H1 (cell line): ENCODE measurements at regions not wholly inside any gene's neighbourhood (a gene's known extent, or its start where the extent isn't known, plus 50 kb on each side); places are given as distances from the start of the nearest gene placed in this dataset.

Experiments used
- CTCF ChIA-PET: fragments of 300-600 bp; sonication (Branson Sonifier 250); formaldehyde crosslinking; loops from one replicate; lab custom pipeline; 2021; ENCODE audit not compliant: partially characterized antibody; lab: Charles Lee
- POLR2A ChIA-PET: fragments of 300-600 bp; sonication (Branson Sonifier 250); formaldehyde crosslinking; loops from one replicate; lab custom pipeline; 2021; ENCODE audit warnings: inconsistent platforms; ENCODE audit not compliant: partially characterized antibody; lab: Charles Lee
- DNase-seq, 2 experiments: peaks; one replicate each; pipeline versions ENCODE4 v3.0.0 to v3.0.0-alpha.2; 2010 to 2022; ENCODE audit warnings: low spot score in 2 of 2, low read depth in 1 of 2, mixed read lengths in 1 of 2
- FAIRE-seq: peaks from 2 replicates; lab custom pipeline; 2011; peaks lifted over from hg19 to GRCh38; lab: Jason Lieb, UNC
- H2AFZ ChIP-seq: 2 replicates; pipeline ENCODE4 v1.8.1; 2012; ENCODE audit warnings: low read length, inconsistent platforms
- H2AK5ac ChIP-seq: 2 replicates; pipeline ENCODE4 v1.6.1; 2013; ENCODE audit warnings: low read depth, low read length
- H2BK120ac ChIP-seq: replicated peaks from 2 replicates; pipeline ENCODE3; 2013; ENCODE audit warnings: low read depth, low read length, inconsistent platforms
- H2BK12ac ChIP-seq: 2 replicates; pipeline ENCODE4 v1.6.1; 2013; ENCODE audit warnings: low read depth, low read length
- H2BK15ac ChIP-seq: 2 replicates; pipeline ENCODE4 v1.6.1; 2013; ENCODE audit warnings: low read length
- H2BK20ac ChIP-seq: 2 replicates; pipeline ENCODE4 v1.6.1; 2013; ENCODE audit warnings: low read length
- H2BK5ac ChIP-seq: 2 replicates; pipeline ENCODE4 v1.6.1; 2013; ENCODE audit warnings: low read depth, low read length
- H3K14ac ChIP-seq: 2 replicates; pipeline ENCODE4 v1.6.1; 2013; ENCODE audit warnings: inconsistent platforms; ENCODE audit not compliant: insufficient read length
- H3K18ac ChIP-seq: 2 replicates; pipeline ENCODE4 v1.6.1; 2013; ENCODE audit warnings: low read length; ENCODE audit errors: extremely low read depth
- H3K23ac ChIP-seq: 2 replicates; pipeline ENCODE4 v1.6.1; 2013; ENCODE audit warnings: inconsistent platforms; ENCODE audit not compliant: insufficient read length
- H3K23me2 ChIP-seq: 2 replicates; pipeline ENCODE4 v1.6.1; 2013; ENCODE audit warnings: low read depth, low read length
- H3K27ac ChIP-seq: 2 replicates; pipeline ENCODE4 v1.6.1; 2011; ENCODE audit warnings: low read depth, low read length, inconsistent platforms
- H3K27me3 ChIP-seq, 4 experiments: replicated peaks in 1 of 4; 1 replicate in 1 of 4; 2 replicates in 3 of 4; pipeline versions ENCODE4 v1.6.1 to v1.8.1; 2011 to 2013; ENCODE audit warnings: low read length in 3 of 4, mild to moderate bottlenecking in 3 of 4, inconsistent platforms in 2 of 4, mixed read lengths in 2 of 4, moderate library complexity in 1 of 4; ENCODE audit not compliant: control insufficient read depth in 3 of 4, insufficient read depth in 3 of 4; ENCODE audit errors: extremely low read depth in 1 of 4
- H3K36me3 ChIP-seq, 4 experiments: 2 replicates each; pipeline versions ENCODE4 v1.6.1 to v1.8.1; 2011 to 2013; ENCODE audit warnings: mild to moderate bottlenecking in 4 of 4, low read length in 3 of 4, moderate library complexity in 2 of 4, control low read depth in 1 of 4, inconsistent platforms in 1 of 4; ENCODE audit not compliant: insufficient read depth in 4 of 4, control insufficient read depth in 2 of 4
- H3K4ac ChIP-seq: replicated peaks from 2 replicates; pipeline ENCODE3; 2013; ENCODE audit warnings: low read length, low read depth, mixed read lengths, inconsistent platforms; ENCODE audit not compliant: insufficient read length
- H3K4me1 ChIP-seq, 4 experiments: replicated peaks in 1 of 4; 1 replicate in 1 of 4; 2 replicates in 3 of 4; pipeline versions ENCODE4 v1.6.1 to v1.8.1; 2011 to 2013; ENCODE audit warnings: low read length in 3 of 4, inconsistent platforms in 2 of 4, mixed read lengths in 1 of 4; ENCODE audit not compliant: insufficient read depth in 4 of 4, control insufficient read depth in 3 of 4
- H3K4me2 ChIP-seq, 2 experiments: 2 replicates each; pipeline versions ENCODE4 v1.6.1 to v1.8.1; 2011 to 2013; ENCODE audit warnings: low read depth in 2 of 2, low read length in 2 of 2, control low read depth in 1 of 2, inconsistent platforms in 1 of 2, mild to moderate bottlenecking in 1 of 2; ENCODE audit not compliant: insufficient read depth in 1 of 2
- H3K4me3 ChIP-seq, 4 experiments: fragments of 200-600, 300-600 bp in 1 of 4; sonication (generic), shearing (Covaris generic), sonication (Bioruptor Twin) in 1 of 4; 2 replicates each; pipeline versions ENCODE4 v1.5.1 to v1.8.1; 2011 to 2016; ENCODE audit warnings: low read length in 4 of 4, low read depth in 3 of 4, control low read depth in 2 of 4, inconsistent platforms in 2 of 4, mild to moderate bottlenecking in 2 of 4, mixed read lengths in 1 of 4, moderate library complexity in 1 of 4; ENCODE audit not compliant: insufficient read depth in 2 of 4; ENCODE audit errors: extremely low read depth in 1 of 4
- H3K56ac ChIP-seq: replicated peaks from 2 replicates; pipeline ENCODE3; 2013; ENCODE audit warnings: low read depth, mild to moderate bottlenecking, mixed read lengths, low read length, inconsistent platforms; ENCODE audit not compliant: insufficient read length
- H3K79me1 ChIP-seq: 2 replicates; pipeline ENCODE4 v1.6.1; 2013; ENCODE audit warnings: low read depth, low read length, control low read depth
- H3K79me2 ChIP-seq, 2 experiments: 2 replicates each; pipeline versions ENCODE4 v1.6.1 to v1.8.1; 2012 to 2013; ENCODE audit warnings: low read length in 2 of 2, mild to moderate bottlenecking in 2 of 2, inconsistent platforms in 1 of 2; ENCODE audit not compliant: insufficient read depth in 2 of 2, control insufficient read depth in 1 of 2
- H3K9ac ChIP-seq, 4 experiments: replicated peaks in 1 of 4; 1 replicate in 1 of 4; 2 replicates in 3 of 4; pipeline versions ENCODE4 v1.6.1 to v1.8.1; 2011 to 2013; ENCODE audit warnings: low read depth in 3 of 4, low read length in 3 of 4, control low read depth in 2 of 4, mild to moderate bottlenecking in 2 of 4, moderate library complexity in 2 of 4, inconsistent platforms in 1 of 4; ENCODE audit errors: extremely low read depth in 1 of 4
- H3K9me3 ChIP-seq, 2 experiments: 2 replicates each; pipeline versions ENCODE4 v1.6.1 to v1.8.1; 2012 to 2013; ENCODE audit warnings: mild to moderate bottlenecking in 2 of 2, moderate library complexity in 2 of 2, control low read depth in 1 of 2, inconsistent platforms in 1 of 2, low read depth in 1 of 2, low read length in 1 of 2, mixed read lengths in 1 of 2; ENCODE audit not compliant: insufficient read depth in 2 of 2
- H4K20me1 ChIP-seq, 2 experiments: replicated peaks in 1 of 2; 2 replicates each; pipeline versions ENCODE3 to v1.8.1; 2011 to 2013; ENCODE audit warnings: inconsistent platforms in 2 of 2, low read length in 2 of 2, mild to moderate bottlenecking in 1 of 2; ENCODE audit not compliant: insufficient read depth in 2 of 2, control insufficient read depth in 1 of 2
- H4K5ac ChIP-seq: 2 replicates; pipeline ENCODE4 v1.6.1; 2013; ENCODE audit warnings: low read length, low read depth, mixed read lengths, inconsistent platforms; ENCODE audit not compliant: insufficient read length
- H4K8ac ChIP-seq: 2 replicates; pipeline ENCODE4 v1.8.0; 2013; ENCODE audit warnings: mild to moderate bottlenecking, moderate library complexity, low read length, inconsistent platforms; ENCODE audit not compliant: insufficient read depth; ENCODE audit errors: extremely low read depth
- H4K91ac ChIP-seq: replicated peaks from 2 replicates; pipeline ENCODE3; 2013; ENCODE audit warnings: low read length, mixed read lengths, inconsistent platforms; ENCODE audit not compliant: insufficient read length
- ATF3 ChIP-seq: IDR thresholded peaks from 2 replicates; pipeline ENCODE4 v1.6.1; 2011; ENCODE audit warnings: low read depth, mild to moderate bottlenecking, low read length; ENCODE audit not compliant: insufficient read depth
- CHD2 ChIP-seq: IDR thresholded peaks from 2 replicates; pipeline ENCODE4 v1.6.1; 2012; ENCODE audit warnings: low read length, improper control_type of control experiment
- CREB1 ChIP-seq: IDR thresholded peaks from 2 replicates; pipeline ENCODE4 v1.6.1; 2012; ENCODE audit warnings: inconsistent platforms
- CTBP2 ChIP-seq: IDR thresholded peaks from 2 replicates; pipeline ENCODE4 v1.7.0; 2011; ENCODE audit warnings: borderline replicate concordance, mild to moderate bottlenecking, moderate library complexity, mixed read lengths, low read length; ENCODE audit not compliant: insufficient read depth, insufficient read length
- CTCF ChIP-seq, 3 experiments: IDR thresholded peaks; 1 replicate in 2 of 3; 2 replicates in 1 of 3; pipeline versions ENCODE4 v1.5.1 to v1.6.1; 2011; ENCODE audit warnings: low read length in 3 of 3, mild to moderate bottlenecking in 3 of 3, inconsistent platforms in 2 of 3, low read depth in 1 of 3, moderate library complexity in 1 of 3; ENCODE audit not compliant: insufficient read depth in 1 of 3; ENCODE audit errors: control extremely low read depth in 1 of 3
- JUND ChIP-seq: IDR thresholded peaks from 2 replicates; pipeline ENCODE4 v1.6.1; 2011; ENCODE audit warnings: mild to moderate bottlenecking, improper control_type of control experiment, low read length
- KDM4A ChIP-seq: IDR thresholded peaks from one replicate; pipeline ENCODE4 v1.7.1; 2012; ENCODE audit warnings: low read depth, mild to moderate bottlenecking, moderate library complexity, low read length, inconsistent platforms; ENCODE audit not compliant: severe bottlenecking
- PHF8 ChIP-seq: fragments of 200-600 bp; sonication (generic); conservative IDR thresholded peaks from 2 replicates; pipeline ENCODE4 v1.7.1; 2012; ENCODE audit warnings: low read depth, mild to moderate bottlenecking, inconsistent platforms, low read length, moderate library complexity
- POU5F1 ChIP-seq: IDR thresholded peaks from 2 replicates; pipeline ENCODE4 v1.6.1; 2011; ENCODE audit warnings: low read depth, mild to moderate bottlenecking, low read length, moderate library complexity
- RBBP5 ChIP-seq: IDR thresholded peaks from 2 replicates; pipeline ENCODE4 v1.7.1; 2012; ENCODE audit warnings: low read depth, mild to moderate bottlenecking, inconsistent platforms, low read length, moderate library complexity, borderline replicate concordance
- SP1 ChIP-seq: IDR thresholded peaks from 2 replicates; pipeline ENCODE4 v1.6.1; 2011; ENCODE audit warnings: low read depth, low read length
- SUZ12 ChIP-seq: fragments of 200-600 bp; sonication (generic); IDR thresholded peaks from 2 replicates; pipeline ENCODE4 v1.6.1; 2012; ENCODE audit warnings: mild to moderate bottlenecking, inconsistent platforms, low read length, moderate library complexity, mixed read lengths
- WGBS, 2 experiments: shearing (Covaris generic) in 1 of 2; methylation state at CpG; one replicate each; pipeline versions ENCODE4 v1.1.6 to v1.1.7; 2013 to 2015; ENCODE audit warnings: low lambda C conversion rate in 2 of 2, mixed read lengths in 2 of 2, inconsistent platforms in 1 of 2, low coverage in 1 of 2, missing lambda C conversion rate in 1 of 2; ENCODE audit not compliant: insufficient replicate concordance in 2 of 2, insufficient coverage in 1 of 2, insufficient read length in 1 of 2; ENCODE audit errors: extremely low coverage in 1 of 2, missing lambda C conversion rate in 1 of 2; 5-methylcytosine and 5-hydroxymethylcytosine counted together

- no peaks in the 10 kb centered on the region for H3K79me2 ChIP-seq
- H4K91ac ChIP-seq: no peak overlapping the region
- H3K27me3 ChIP-seq: no peaks in the 10 kb centered on the region
- no peak overlapping the region for H3K56ac ChIP-seq
- H3K23ac ChIP-seq: no peak overlapping the region
- FAIRE-seq: no peak
- no peak overlapping the region for H3K4me2 ChIP-seq
- H3K23me2 ChIP-seq: no peaks in the 10 kb centered on the region
- H3K4me1 ChIP-seq: peaks cover 0 to 7% (median 4%) of the 10 kb centered on the region in 4 experiments; a peak in 5 of 7 replicates
- no peaks in the 10 kb centered on the region for H3K9me3 ChIP-seq
- no peak overlapping the region for H3K4me3 ChIP-seq
- no peak overlapping the region for H3K4ac ChIP-seq
- H2BK120ac ChIP-seq: no peak overlapping the region
- H4K5ac ChIP-seq: no peak overlapping the region
- H2BK20ac ChIP-seq: no peak overlapping the region
- 96% methylated on average over 1 of the region's 1 CpG; no CpG with 5 or more reads in 1 of the 2 experiments for WGBS, 2 experiments
- H2BK15ac ChIP-seq: no peak overlapping the region
- DNase-seq: no peak
- H2AK5ac ChIP-seq: no peak overlapping the region
- no peak overlapping the region for H3K14ac ChIP-seq
- no peak overlapping the region for H2BK12ac ChIP-seq
- H3K79me1 ChIP-seq: no peaks in the 10 kb centered on the region
- no peak overlapping the region for H2AFZ ChIP-seq
- ChIA-PET POLR2A (no interaction called here), CTCF (no interaction called here)
- no peak overlapping the region for H3K9ac ChIP-seq
- no peak overlapping the region for H2BK5ac ChIP-seq
- no peak overlapping the region for H3K18ac ChIP-seq
- H4K8ac ChIP-seq: no peak overlapping the region
- H4K20me1 ChIP-seq: no peaks in the 10 kb centered on the region
- H3K36me3 ChIP-seq: no peaks in the 10 kb centered on the region
- H3K27ac ChIP-seq: no peak overlapping the region
- no peak for TF ChIP-seq CREB1
- no peak for TF ChIP-seq JUND
- TF ChIP-seq PHF8: no peak
- TF ChIP-seq RBBP5: no peak
- TF ChIP-seq CHD2: no peak
- TF ChIP-seq POU5F1: no peak
- TF ChIP-seq SUZ12: no peak
- no peak for TF ChIP-seq ATF3
- TF ChIP-seq SP1: no peak
- no peak for TF ChIP-seq CTBP2
- no peak for TF ChIP-seq KDM4A
- TF ChIP-seq CTCF (IDR thresholded peaks at IDR 0.05; ENCODE audit: control extremely low read depth in 1 of 3, insufficient read depth in 1 of 3, low read depth in 1 of 3, low read length in 3 of 3): no peak
Measured at GRCh38 chr2:126117886-126118285, 538.1 kb upstream of the GYPC start.
